ENCODE measurements at regions not wholly inside any gene's neighbourhood (a gene's known extent, or its start where the extent isn't known, plus 50 kb on each side); places are given as distances from the start of the nearest gene placed in this dataset.

- POLR2A ChIA-PET, result no interaction called here
- intact Hi-C loops (cut with DNase I, micrococcal nuclease), result no loop called here
- no peaks in the 10 kb centered on the region for H3K27me3 Mint-ChIP-seq
Observed at GRCh38 chrX:126985981-126986380, 166.5 kb downstream of the PRR32 start.

GRCh38 chrX:126994032-126994600 is 174.6 kb downstream of the PRR32 start:
- intact Hi-C loops (cut with DNase I, micrococcal nuclease), result no loop called here
- no peaks in the 10 kb centered on the region for H3K27me3 ChIP-seq (ENCODE audit: control insufficient read depth in 1 of 2, insufficient read depth in 2 of 2, low read length in 2 of 2)
- H3K36me3 ChIP-seq (ENCODE audit: insufficient read depth, low read length), result no peaks in the 10 kb centered on the region
- ChIA-PET CTCF (no interaction called here), POLR2A (no interaction called here)
- no peak for ATAC-seq (ENCODE audit: poor library complexity)
- Mint-ChIP-seq H3K27ac (no peak overlapping the region), H3K4me1 (ENCODE audit: low read depth) (no peaks in the 10 kb centered on the region), H3K4me3 (no peak overlapping the region), H3K36me3 (ENCODE audit: low read depth) (no peaks in the 10 kb centered on the region), H3K27me3 (no peaks in the 10 kb centered on the region), H3K9me3 (no peaks in the 10 kb centered on the region)
- no peaks in the 10 kb centered on the region for H3K4me1 ChIP-seq (ENCODE audit: insufficient read depth, low read length)
- H3K4me3 ChIP-seq (ENCODE audit: low read length), result no peak overlapping the region
- no peak for DNase-seq
- TF ChIP-seq, protein P1, sequence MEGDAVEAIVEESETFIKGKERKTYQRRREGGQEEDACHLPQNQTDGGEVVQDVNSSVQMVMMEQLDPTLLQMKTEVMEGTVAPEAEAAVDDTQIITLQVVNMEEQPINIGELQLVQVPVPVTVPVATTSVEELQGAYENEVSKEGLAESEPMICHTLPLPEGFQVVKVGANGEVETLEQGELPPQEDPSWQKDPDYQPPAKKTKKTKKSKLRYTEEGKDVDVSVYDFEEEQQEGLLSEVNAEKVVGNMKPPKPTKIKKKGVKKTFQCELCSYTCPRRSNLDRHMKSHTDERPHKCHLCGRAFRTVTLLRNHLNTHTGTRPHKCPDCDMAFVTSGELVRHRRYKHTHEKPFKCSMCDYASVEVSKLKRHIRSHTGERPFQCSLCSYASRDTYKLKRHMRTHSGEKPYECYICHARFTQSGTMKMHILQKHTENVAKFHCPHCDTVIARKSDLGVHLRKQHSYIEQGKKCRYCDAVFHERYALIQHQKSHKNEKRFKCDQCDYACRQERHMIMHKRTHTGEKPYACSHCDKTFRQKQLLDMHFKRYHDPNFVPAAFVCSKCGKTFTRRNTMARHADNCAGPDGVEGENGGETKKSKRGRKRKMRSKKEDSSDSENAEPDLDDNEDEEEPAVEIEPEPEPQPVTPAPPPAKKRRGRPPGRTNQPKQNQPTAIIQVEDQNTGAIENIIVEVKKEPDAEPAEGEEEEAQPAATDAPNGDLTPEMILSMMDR (IDR thresholded peaks at IDR 0.05), result no peak
- no peaks in the 10 kb centered on the region for H3K9me3 ChIP-seq (ENCODE audit: control insufficient read depth in 1 of 2, insufficient read depth in 1 of 2, low read length in 2 of 2)
- no peak overlapping the region for H3K27ac ChIP-seq (ENCODE audit: low read depth in 1 of 2, low read length in 2 of 2)

More at GRCh38 chrX:126985981-126986380, 166.5 kb downstream of the PRR32 start:
- no peaks in the 10 kb centered on the region for H3K4me1 Mint-ChIP-seq (ENCODE audit: low read depth)
- H3K4me1 ChIP-seq (ENCODE audit: insufficient read depth, low read length), result no peaks in the 10 kb centered on the region
- H3K27me3 ChIP-seq (ENCODE audit: control insufficient read depth in 1 of 2, insufficient read depth in 2 of 2, low read length in 2 of 2), result no peaks in the 10 kb centered on the region
- TF ChIP-seq, protein P1 (IDR thresholded peaks at IDR 0.05), result no peak
- no peak for ATAC-seq (ENCODE audit: poor library complexity)
- no peak overlapping the region for H3K27ac ChIP-seq (ENCODE audit: low read depth in 1 of 2, low read length in 2 of 2)
- H3K4me3 Mint-ChIP-seq, result no peak overlapping the region
- DNase-seq, result no peak
- CTCF ChIA-PET, result no interaction called here
- H3K36me3 ChIP-seq (ENCODE audit: insufficient read depth, low read length), result no peaks in the 10 kb centered on the region
- peaks cover 0 to 4% of the 10 kb centered on the region in 2 experiments for H3K9me3 ChIP-seq (ENCODE audit: control insufficient read depth in 1 of 2, insufficient read depth in 1 of 2, low read length in 2 of 2)
- H3K4me3 ChIP-seq (ENCODE audit: low read length), result no peak overlapping the region
- no peak overlapping the region for H3K27ac Mint-ChIP-seq
- H3K36me3 Mint-ChIP-seq (ENCODE audit: low read depth), result no peaks in the 10 kb centered on the region
- H3K9me3 Mint-ChIP-seq, result no peaks in the 10 kb centered on the region

- no peaks in the 10 kb centered on the region for H3K36me3 Mint-ChIP-seq (ENCODE audit: low read depth)
- CTCF ChIA-PET, result no interaction called here
- POLR2A ChIA-PET, result no interaction called here
- H3K4me1 ChIP-seq (ENCODE audit: insufficient read depth, low read length), result no peaks in the 10 kb centered on the region
- no peak overlapping the region for H3K27ac Mint-ChIP-seq
- H3K9me3 ChIP-seq (ENCODE audit: control insufficient read depth in 1 of 2, insufficient read depth in 1 of 2, low read length in 2 of 2), result no peaks in the 10 kb centered on the region
- TF ChIP-seq, protein P1 (IDR thresholded peaks at IDR 0.05), result no peak
- no peak overlapping the region for H3K4me3 Mint-ChIP-seq
- H3K27me3 Mint-ChIP-seq, result no peaks in the 10 kb centered on the region
- H3K36me3 ChIP-seq (ENCODE audit: insufficient read depth, low read length), result no peaks in the 10 kb centered on the region
- ATAC-seq (ENCODE audit: poor library complexity) (no peak), DNase-seq (no peak)
- no peaks in the 10 kb centered on the region for H3K27me3 ChIP-seq (ENCODE audit: control insufficient read depth in 1 of 2, insufficient read depth in 2 of 2, low read length in 2 of 2)
- H3K9me3 Mint-ChIP-seq, result peaks cover 4% of the 10 kb centered on the region
- no peak overlapping the region for H3K4me3 ChIP-seq (ENCODE audit: low read length)
- H3K4me1 Mint-ChIP-seq (ENCODE audit: low read depth), result no peaks in the 10 kb centered on the region
- H3K27ac ChIP-seq (ENCODE audit: low read depth in 1 of 2, low read length in 2 of 2), result no peak overlapping the region
- intact Hi-C loops (cut with DNase I, micrococcal nuclease), result no loop called here
Observed at GRCh38 chrX:127011629-127012028, 192.1 kb downstream of the PRR32 start.
